ENCODE measurements at regions not wholly inside any gene's neighbourhood (a gene's known extent, or its start where the extent isn't known, plus 50 kb on each side); places are given as distances from the start of the nearest gene placed in this dataset.
"Not testable (repeated sequence)": the region's sequence is repeated elsewhere in the genome, so short reads cannot be mapped to it uniquely, and the experiment has no call there.

DNA sequence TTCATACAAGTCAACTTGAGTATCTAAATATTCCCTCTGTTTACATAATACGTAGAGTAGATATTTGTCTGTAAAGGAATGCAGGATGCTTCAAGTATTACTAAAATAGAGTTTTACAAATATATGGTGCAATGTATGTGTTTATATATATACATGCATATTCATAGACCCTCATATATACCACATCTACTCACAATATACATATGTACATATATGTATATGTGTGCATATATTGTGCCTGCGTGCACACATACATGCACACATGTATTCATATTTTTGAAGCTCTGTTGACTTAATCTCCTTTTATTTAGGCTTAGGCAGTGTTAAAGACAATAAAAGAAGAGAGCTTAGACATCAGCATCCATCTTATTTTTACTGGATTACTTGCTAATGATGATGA is 616.6 kb upstream of the GOT2 start:
- no peak overlapping the region for H3K4me3 Mint-ChIP-seq (ENCODE audit: unreplicated experiment)
- no peak for DNase-seq (ENCODE audit: extremely low spot score, unreplicated experiment)
- H3K36me3 Mint-ChIP-seq (ENCODE audit: unreplicated experiment), result no peaks in the 10 kb centered on the region
- H3K4me1 Mint-ChIP-seq (ENCODE audit: unreplicated experiment), result no peaks in the 10 kb centered on the region
- H3K27ac Mint-ChIP-seq (ENCODE audit: unreplicated experiment), result no peak overlapping the region
- no peaks in the 10 kb centered on the region for H3K27me3 Mint-ChIP-seq (ENCODE audit: unreplicated experiment)
- no peaks in the 10 kb centered on the region for H3K9me3 Mint-ChIP-seq (ENCODE audit: unreplicated experiment)
- TF ChIP-seq, protein P1, sequence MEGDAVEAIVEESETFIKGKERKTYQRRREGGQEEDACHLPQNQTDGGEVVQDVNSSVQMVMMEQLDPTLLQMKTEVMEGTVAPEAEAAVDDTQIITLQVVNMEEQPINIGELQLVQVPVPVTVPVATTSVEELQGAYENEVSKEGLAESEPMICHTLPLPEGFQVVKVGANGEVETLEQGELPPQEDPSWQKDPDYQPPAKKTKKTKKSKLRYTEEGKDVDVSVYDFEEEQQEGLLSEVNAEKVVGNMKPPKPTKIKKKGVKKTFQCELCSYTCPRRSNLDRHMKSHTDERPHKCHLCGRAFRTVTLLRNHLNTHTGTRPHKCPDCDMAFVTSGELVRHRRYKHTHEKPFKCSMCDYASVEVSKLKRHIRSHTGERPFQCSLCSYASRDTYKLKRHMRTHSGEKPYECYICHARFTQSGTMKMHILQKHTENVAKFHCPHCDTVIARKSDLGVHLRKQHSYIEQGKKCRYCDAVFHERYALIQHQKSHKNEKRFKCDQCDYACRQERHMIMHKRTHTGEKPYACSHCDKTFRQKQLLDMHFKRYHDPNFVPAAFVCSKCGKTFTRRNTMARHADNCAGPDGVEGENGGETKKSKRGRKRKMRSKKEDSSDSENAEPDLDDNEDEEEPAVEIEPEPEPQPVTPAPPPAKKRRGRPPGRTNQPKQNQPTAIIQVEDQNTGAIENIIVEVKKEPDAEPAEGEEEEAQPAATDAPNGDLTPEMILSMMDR (IDR thresholded peaks at IDR 0.05), result no peak

DNA sequence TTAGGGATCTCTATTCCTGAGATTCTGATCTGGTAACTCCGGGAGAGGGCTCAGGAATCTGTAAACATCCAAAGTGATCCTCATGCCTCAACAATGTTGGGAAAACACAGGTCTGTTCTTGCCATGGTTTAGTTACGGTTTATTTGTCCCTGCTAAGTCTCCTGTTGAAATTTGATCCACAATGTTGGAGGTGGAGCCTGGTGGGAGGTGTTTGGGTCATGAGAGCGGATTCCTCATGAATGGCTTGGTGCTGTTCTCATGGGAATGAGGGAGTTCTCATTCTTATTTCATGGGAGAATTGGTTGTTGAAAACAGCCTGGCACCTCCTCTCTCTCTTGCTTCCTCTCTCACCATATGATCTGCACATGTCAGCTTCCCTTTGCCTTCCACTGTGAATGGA is 608.6 kb upstream of the GOT2 start:
- no peak for DNase-seq (ENCODE audit: extremely low spot score, unreplicated experiment)
- Mint-ChIP-seq H3K4me3 (ENCODE audit: unreplicated experiment) (no peak overlapping the region), H3K36me3 (ENCODE audit: unreplicated experiment) (no peaks in the 10 kb centered on the region), H3K27me3 (ENCODE audit: unreplicated experiment) (no peaks in the 10 kb centered on the region), H3K9me3 (ENCODE audit: unreplicated experiment) (no peaks in the 10 kb centered on the region), H3K27ac (ENCODE audit: unreplicated experiment) (no peak overlapping the region), H3K4me1 (ENCODE audit: unreplicated experiment) (peaks cover 5% of the 10 kb centered on the region)
- TF ChIP-seq, protein P1 (IDR thresholded peaks at IDR 0.05), result no peak

DNA sequence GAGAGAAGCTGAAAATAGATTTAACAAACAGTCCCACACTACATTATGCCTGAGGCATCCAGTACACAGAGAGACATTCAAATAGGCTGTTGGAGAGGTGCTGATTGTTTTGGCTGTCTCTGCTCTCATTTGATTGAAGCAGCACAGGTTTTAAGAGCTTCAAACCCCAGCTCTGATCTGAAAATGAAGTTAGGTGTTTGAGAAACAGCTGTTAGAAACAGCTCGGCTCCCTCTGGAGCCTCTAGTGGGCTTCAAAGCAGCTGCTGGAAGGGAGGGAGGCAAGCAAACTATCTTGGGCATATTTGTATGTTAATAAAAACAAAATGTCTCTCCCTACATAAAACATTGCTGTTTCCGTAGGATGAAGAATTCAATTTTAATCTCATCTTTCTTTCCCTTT is 607.3 kb upstream of the GOT2 start:
- Mint-ChIP-seq H3K27me3 (ENCODE audit: unreplicated experiment) (no peaks in the 10 kb centered on the region), H3K36me3 (ENCODE audit: unreplicated experiment) (no peaks in the 10 kb centered on the region), H3K4me3 (ENCODE audit: unreplicated experiment) (no peak overlapping the region), H3K9me3 (ENCODE audit: unreplicated experiment) (no peaks in the 10 kb centered on the region), H3K4me1 (ENCODE audit: unreplicated experiment) (peaks cover 5% of the 10 kb centered on the region), H3K27ac (ENCODE audit: unreplicated experiment) (no peak overlapping the region)
- TF ChIP-seq, protein P1 (IDR thresholded peaks at IDR 0.05), result peak; percentile 46
- no peak for DNase-seq (ENCODE audit: extremely low spot score, unreplicated experiment)

DNA sequence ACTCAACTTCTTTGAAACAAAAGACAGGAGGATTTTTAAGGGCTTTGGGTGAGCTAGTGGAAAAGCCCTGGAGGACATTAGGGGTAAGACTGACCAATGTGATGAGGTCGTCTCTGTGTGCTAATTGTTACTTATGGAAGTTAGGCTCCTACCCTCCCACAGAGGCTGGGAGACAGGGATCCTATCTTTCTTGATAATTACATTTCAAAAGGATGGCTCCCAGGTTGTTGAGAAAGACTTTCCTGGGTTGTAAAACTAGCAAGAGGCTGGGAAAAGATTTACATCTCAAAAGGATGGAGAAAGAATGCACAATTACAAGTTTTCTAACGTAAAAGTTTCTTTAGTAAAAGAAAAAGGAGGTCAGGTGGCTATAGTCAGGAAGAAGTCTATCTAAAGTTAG is 605.8 kb upstream of the GOT2 start:
- H3K27me3 Mint-ChIP-seq (ENCODE audit: unreplicated experiment), result no peaks in the 10 kb centered on the region

DNA sequence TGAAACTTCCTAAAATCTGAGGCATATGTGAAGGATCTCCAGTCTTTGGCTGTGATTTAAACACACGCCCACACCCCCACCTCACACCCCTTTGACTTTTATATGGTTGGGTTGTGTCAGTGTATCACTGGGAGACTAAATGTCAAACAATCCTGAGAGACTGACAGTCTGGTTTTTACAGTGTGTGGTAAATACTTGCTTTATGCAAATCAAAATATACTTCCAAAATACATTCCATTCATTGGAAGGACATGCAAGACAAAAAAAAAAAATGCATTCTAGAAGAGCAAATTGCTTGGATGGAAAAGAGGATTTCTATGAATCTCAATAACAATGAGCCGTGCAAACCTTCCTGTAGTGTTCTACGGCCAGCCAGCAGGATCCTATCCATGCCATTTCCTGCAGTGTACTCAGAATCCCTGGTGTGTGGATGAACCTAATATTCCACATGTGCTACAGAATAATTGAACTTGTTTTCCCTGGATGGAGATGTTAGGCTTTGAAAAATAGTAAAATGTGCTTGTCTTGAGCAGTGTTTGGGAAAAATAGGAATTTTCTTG is 602.1 kb upstream of the GOT2 start:
- no peaks in the 10 kb centered on the region for H3K9me3 Mint-ChIP-seq (ENCODE audit: unreplicated experiment)
- TF ChIP-seq, protein P1 (IDR thresholded peaks at IDR 0.05), result no peak
- H3K36me3 Mint-ChIP-seq (ENCODE audit: unreplicated experiment), result no peaks in the 10 kb centered on the region
- peaks cover 2% of the 10 kb centered on the region for H3K4me1 Mint-ChIP-seq (ENCODE audit: unreplicated experiment)
- no peak overlapping the region for H3K4me3 Mint-ChIP-seq (ENCODE audit: unreplicated experiment)
- DNase-seq (ENCODE audit: extremely low spot score, unreplicated experiment), result no peak
- no peak overlapping the region for H3K27ac Mint-ChIP-seq (ENCODE audit: unreplicated experiment)
- no peaks in the 10 kb centered on the region for H3K27me3 Mint-ChIP-seq (ENCODE audit: unreplicated experiment)

More for the DNA sequence above, 605.8 kb upstream of the GOT2 start:
- Mint-ChIP-seq H3K36me3 (ENCODE audit: unreplicated experiment) (no peaks in the 10 kb centered on the region), H3K27ac (ENCODE audit: unreplicated experiment) (no peak overlapping the region), H3K4me3 (ENCODE audit: unreplicated experiment) (no peak overlapping the region), H3K9me3 (ENCODE audit: unreplicated experiment) (no peaks in the 10 kb centered on the region), H3K4me1 (ENCODE audit: unreplicated experiment) (peaks cover 5% of the 10 kb centered on the region)
- TF ChIP-seq, protein P1 (IDR thresholded peaks at IDR 0.05), result no peak
- DNase-seq (ENCODE audit: extremely low spot score, unreplicated experiment), result no peak

DNA sequence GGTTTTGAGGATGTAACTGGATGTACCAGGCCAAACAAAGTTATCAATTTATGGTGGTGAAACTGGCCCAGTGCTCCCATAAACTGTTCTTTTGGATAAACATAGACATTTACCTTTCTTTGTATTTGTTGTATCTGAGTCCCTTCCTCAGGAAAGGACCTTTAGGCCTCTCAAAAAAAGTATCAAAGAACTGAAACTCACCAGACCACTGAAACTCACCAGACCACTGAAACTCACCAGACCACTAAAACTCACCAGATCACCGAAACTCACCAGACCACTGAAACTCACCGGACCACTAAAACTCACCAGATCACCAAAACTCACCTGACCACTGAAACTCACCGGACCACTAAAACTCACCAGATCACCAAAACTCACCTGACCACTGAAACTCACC is 597.6 kb upstream of the GOT2 start:
- H3K4me1 Mint-ChIP-seq (ENCODE audit: unreplicated experiment), result peaks cover 36% of the 10 kb centered on the region
- not testable (repeated sequence) for H3K36me3 Mint-ChIP-seq (ENCODE audit: unreplicated experiment); H3K9me3 Mint-ChIP-seq (ENCODE audit: unreplicated experiment); H3K4me3 Mint-ChIP-seq (ENCODE audit: unreplicated experiment); DNase-seq (ENCODE audit: extremely low spot score, unreplicated experiment); H3K27me3 Mint-ChIP-seq (ENCODE audit: unreplicated experiment); H3K27ac Mint-ChIP-seq (ENCODE audit: unreplicated experiment)
